Pancreas (tissue), 10 donors: ENCODE measurements at regions not wholly inside any gene's neighbourhood (a gene's known extent, or its start where the extent isn't known, plus 50 kb on each side); places are given as distances from the start of the nearest gene placed in this dataset.

Source experiments
- ATAC-seq, 4 donors: fragments of 200-7000 bp; cut with Tn5 transposase; one replicate each; pipeline versions ENCODE4 v1.8.0 to v1.9.1; 2020; ENCODE audit warnings: mild to moderate bottlenecking in 4 of 4, moderate library complexity in 4 of 4
- DNase-seq, 6 donors: peaks; one replicate each; pipeline ENCODE4 v3.0.0-alpha.2; 2020
- FAIRE-seq: peaks from 2 replicates; lab custom pipeline; 2012; peaks lifted over from hg19 to GRCh38; lab: Jason Lieb, UNC
- H3K27ac ChIP-seq, 4 donors: fragments of 200-600 bp; sonication (generic); 1 replicate in 3 of 4; 2 replicates in 1 of 4; pipeline versions ENCODE4 v1.5.0 to v1.8.0; 2020
- H3K27me3 ChIP-seq, 4 donors: fragments of 200-600 bp; one replicate each; pipeline ENCODE4 v1.8.0; 2021
- H3K36me3 ChIP-seq, 3 donors: fragments of 200-600 bp; sonication (generic) in 1 of 3; one replicate each; pipeline versions ENCODE4 v1.5.0 to v1.8.0; 2020 to 2021
- H3K4me1 ChIP-seq, 3 donors: fragments of 200-600 bp; one replicate each; pipeline ENCODE4 v1.8.0; 2021
- H3K4me3 ChIP-seq, 4 donors: fragments of 200-600 bp; sonication (generic) in 2 of 4; one replicate each; pipeline versions ENCODE4 v1.5.0 to v1.8.0; 2020 to 2021
- H3K9me3 ChIP-seq, 4 donors: fragments of 200-600 bp; one replicate each; pipeline ENCODE4 v1.8.0; 2021
- WGBS, 2 donors: extraction: QIAGEN DNeasy Blood & Tissue Kit; methylation state at CpG; one replicate each; pipeline ENCODE4 v1.1.7; 2013; 5-methylcytosine and 5-hydroxymethylcytosine counted together
- intact Hi-C, 3 donors: fragments of 100-400 bp; cut with DNase I; formaldehyde crosslinking; loops; one replicate each; pipeline versions ENCODE4 v1.11.1 to v1.14.2; 2022
- TF ChIP-seq, protein P1 (sequence below), 4 donors: fragments of 200-600 bp; sonication (generic) in 3 of 4; IDR thresholded peaks; one replicate each; pipeline versions ENCODE4 v1.5.0 to v1.8.0; 2021; ENCODE audit warnings: antibody characterized with exemption in 4 of 4
- donor health status: healthy with polysubstance abuse.
- donor health status: DM: no; HTN: no; CAD: no; lungs with moderate emphysema.
- donor health status: DM: no; HTN: no; CAD: no.
- donor health status: control.
- donor health status: control.
- donor health status: Bipolar disorder and iron deficiency.
- donor health status: DM: yes; HTN: yes; CAD: no.
- donor health status: DM: no; HTN: no; CAD: no.
- donor health status: DM: no; HTN: no; CAD: no.
- donor health status: DM: yes; HTN: yes; CAD: no.

DNA sequence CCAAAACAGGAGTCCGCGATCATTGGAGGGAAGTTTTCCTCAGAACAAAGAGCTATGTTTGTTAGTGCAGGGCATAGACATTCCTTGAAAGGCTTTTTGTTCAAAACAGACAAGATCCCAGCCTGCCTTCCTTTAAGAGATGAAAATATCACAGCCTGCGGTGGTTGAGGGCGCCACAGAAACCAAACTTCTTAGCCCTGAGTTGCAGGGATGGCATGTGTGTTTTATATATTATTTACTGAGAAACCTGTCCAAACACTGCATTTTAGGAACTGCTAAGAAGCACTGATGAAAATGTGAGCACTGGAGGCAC, 57.5 kb upstream of the TMEM178A start:
- intact Hi-C loops = no loop called here
- peaks cover 0 to 16% (median 5%) of the 10 kb centered on the region in 3 donors for H3K4me1 ChIP-seq

DNA sequence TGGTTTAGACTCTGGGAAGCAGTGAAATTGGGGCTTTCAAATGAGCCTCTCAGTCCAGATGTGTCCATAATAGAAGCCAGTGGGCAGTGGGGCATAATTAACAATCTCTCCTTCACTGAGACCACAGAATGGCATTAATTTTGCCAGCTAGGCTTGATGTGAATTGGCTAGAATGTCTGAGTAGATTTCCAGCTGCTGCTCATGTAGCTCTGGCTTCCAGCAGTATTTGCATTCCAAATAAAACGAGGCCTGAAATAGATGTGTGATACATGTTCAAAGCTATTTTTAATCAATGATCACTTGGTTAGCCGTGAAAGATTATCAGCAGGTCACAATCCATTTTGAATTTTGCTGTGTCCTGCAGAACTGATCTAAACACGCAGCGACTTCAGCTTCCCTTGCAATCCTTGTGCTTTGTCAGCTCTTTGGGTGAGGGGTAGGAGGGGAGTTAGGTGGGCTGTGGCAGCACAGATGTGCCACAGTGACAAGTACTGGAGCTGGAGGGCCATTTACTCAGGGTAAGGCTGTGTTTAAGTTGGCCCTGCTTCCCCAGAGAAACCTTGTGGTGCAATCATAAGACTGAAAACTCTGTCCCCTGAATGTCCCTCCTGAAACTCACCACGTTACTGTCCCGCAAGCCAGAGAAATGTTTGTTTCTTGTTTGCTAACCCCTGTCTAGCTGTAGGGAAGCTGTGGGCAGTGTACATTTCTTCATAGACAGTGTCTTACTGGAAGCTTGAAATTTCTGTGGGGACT, 56.9 kb upstream of the TMEM178A start:
- TF ChIP-seq, protein P1, sequence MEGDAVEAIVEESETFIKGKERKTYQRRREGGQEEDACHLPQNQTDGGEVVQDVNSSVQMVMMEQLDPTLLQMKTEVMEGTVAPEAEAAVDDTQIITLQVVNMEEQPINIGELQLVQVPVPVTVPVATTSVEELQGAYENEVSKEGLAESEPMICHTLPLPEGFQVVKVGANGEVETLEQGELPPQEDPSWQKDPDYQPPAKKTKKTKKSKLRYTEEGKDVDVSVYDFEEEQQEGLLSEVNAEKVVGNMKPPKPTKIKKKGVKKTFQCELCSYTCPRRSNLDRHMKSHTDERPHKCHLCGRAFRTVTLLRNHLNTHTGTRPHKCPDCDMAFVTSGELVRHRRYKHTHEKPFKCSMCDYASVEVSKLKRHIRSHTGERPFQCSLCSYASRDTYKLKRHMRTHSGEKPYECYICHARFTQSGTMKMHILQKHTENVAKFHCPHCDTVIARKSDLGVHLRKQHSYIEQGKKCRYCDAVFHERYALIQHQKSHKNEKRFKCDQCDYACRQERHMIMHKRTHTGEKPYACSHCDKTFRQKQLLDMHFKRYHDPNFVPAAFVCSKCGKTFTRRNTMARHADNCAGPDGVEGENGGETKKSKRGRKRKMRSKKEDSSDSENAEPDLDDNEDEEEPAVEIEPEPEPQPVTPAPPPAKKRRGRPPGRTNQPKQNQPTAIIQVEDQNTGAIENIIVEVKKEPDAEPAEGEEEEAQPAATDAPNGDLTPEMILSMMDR (IDR thresholded peaks at IDR 0.05) = no peak
- no peak for FAIRE-seq
- WGBS, 2 donors = 24 to 27% methylated on average over 6 of the region's 6 CpGs
- Histone ChIP-seq H3K9me3 (no peaks in the 10 kb centered on the region), H3K27ac (peak overlapping the region; percentile 12 to 64 (median 42)), H3K36me3 (no peaks in the 10 kb centered on the region), H3K27me3 (no peaks in the 10 kb centered on the region), H3K4me1 (peaks cover 0 to 16% (median 5%) of the 10 kb centered on the region in 3 donors), H3K4me3 (no peak overlapping the region)
- intact Hi-C loops = no loop called here
- DNase-seq = peak in 3 of 6 donors; percentile 17 to 44 (median 32)
- ATAC-seq = peak; percentile 88 to 96 (median 89)

More for the DNA sequence above, 57.5 kb upstream of the TMEM178A start:
- Histone ChIP-seq H3K27me3 (no peaks in the 10 kb centered on the region), H3K9me3 (no peaks in the 10 kb centered on the region), H3K4me3 (no peak overlapping the region), H3K36me3 (no peaks in the 10 kb centered on the region), H3K27ac (peak overlapping the region in 1 of 4 donors; percentile 64)
- 80 to 86% methylated on average over 4 of the region's 4 CpGs for WGBS, 2 donors
- TF ChIP-seq, protein P1 (IDR thresholded peaks at IDR 0.05) = no peak
- FAIRE-seq (no peak), DNase-seq (no peak), ATAC-seq (no peak)

DNA sequence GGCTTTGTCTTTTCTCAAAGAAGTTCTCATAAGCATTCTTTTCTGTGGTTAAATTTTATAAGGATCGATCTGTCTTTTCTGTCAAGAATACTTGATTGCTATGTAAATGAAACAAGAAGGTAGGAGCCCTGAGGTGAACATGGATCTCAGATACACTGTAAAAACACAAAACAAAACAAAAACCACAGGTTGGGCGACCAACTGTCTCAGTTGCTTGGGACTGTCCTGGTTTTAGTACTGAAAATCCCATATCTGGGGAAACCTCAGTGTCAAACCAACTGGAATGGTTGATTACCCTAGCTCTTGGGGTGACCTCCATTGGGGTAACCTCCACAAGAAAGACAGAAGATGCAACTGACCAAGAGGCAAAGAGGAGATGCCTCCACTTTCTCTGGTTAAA, 55.8 kb upstream of the TMEM178A start:
- intact Hi-C loops = no loop called here
- Histone ChIP-seq H3K27me3 (no peaks in the 10 kb centered on the region), H3K36me3 (no peaks in the 10 kb centered on the region), H3K27ac (no peak overlapping the region), H3K4me1 (peaks cover 0 to 16% (median 5%) of the 10 kb centered on the region in 3 donors), H3K4me3 (no peak overlapping the region), H3K9me3 (no peaks in the 10 kb centered on the region)
- WGBS, 2 donors = 33 to 42% methylated on average over 2 of the region's 2 CpGs
- ATAC-seq = no peak
- no peak for DNase-seq
- FAIRE-seq = no peak
- TF ChIP-seq, protein P1 (IDR thresholded peaks at IDR 0.05) = no peak

DNA sequence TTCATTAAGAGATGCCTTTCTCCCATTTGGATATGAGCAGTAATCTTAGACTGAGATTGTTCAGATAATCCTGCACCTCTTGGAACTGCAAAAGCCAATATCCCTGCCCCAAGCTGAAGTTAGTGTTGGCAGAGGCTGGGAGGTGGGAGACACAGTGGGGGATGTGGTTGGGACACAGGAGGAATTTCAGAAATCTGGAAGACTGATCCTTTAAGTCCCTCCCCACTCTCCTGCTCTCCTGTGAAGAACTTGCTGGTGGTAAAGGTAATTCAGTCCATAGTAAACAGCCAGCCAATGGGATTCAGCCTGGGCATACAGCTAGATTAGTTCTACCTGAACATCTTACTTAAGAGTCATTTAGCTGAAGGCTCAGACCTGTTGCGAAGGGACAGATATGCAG, 50.0 kb upstream of the TMEM178A start:
- TF ChIP-seq, protein P1 (IDR thresholded peaks at IDR 0.05) = no peak
- 97 to 100% methylated on average over 1 of the region's 1 CpG for WGBS, 2 donors
- no peak for FAIRE-seq

More for the DNA sequence above, 50.0 kb upstream of the TMEM178A start:
- no peaks in the 10 kb centered on the region for H3K36me3 ChIP-seq
- H3K27ac ChIP-seq = no peak overlapping the region
- H3K27me3 ChIP-seq = no peaks in the 10 kb centered on the region
- no peak for ATAC-seq
- no peaks in the 10 kb centered on the region for H3K9me3 ChIP-seq
- H3K4me3 ChIP-seq = no peak overlapping the region
- H3K4me1 ChIP-seq = peaks cover 0 to 10% (median 5%) of the 10 kb centered on the region in 3 donors
- DNase-seq = no peak
- intact Hi-C loops = no loop called here
